GM13977 (cell line): ENCODE measurements at regions not wholly inside any gene's neighbourhood (a gene's known extent, or its start where the extent isn't known, plus 50 kb on each side); places are given as distances from the start of the nearest gene placed in this dataset.

Experiments used
- DNase-seq: peaks from one replicate; pipeline ENCODE4 v3.0.0; 2012; ENCODE audit warnings: low spot score
- CTCF ChIP-seq: IDR thresholded peaks from 2 replicates; pipeline ENCODE4 v1.5.1; 2012; ENCODE audit warnings: mild to moderate bottlenecking, control low read depth; ENCODE audit not compliant: insufficient read depth; ENCODE audit errors: extremely low read depth, missing control alignments
- in situ Hi-C: fragments of 300-500 bp; cut with MboI; formaldehyde crosslinking; loops from one replicate; pipeline ENCODE4 v1.12.0; 2022; ENCODE audit warnings: low sequenced_read_pairs, low pct_unique_long_range_greater_than_20kb, mixed read lengths, inconsistent platforms; ENCODE audit not compliant: unreplicated experiment

DNA sequence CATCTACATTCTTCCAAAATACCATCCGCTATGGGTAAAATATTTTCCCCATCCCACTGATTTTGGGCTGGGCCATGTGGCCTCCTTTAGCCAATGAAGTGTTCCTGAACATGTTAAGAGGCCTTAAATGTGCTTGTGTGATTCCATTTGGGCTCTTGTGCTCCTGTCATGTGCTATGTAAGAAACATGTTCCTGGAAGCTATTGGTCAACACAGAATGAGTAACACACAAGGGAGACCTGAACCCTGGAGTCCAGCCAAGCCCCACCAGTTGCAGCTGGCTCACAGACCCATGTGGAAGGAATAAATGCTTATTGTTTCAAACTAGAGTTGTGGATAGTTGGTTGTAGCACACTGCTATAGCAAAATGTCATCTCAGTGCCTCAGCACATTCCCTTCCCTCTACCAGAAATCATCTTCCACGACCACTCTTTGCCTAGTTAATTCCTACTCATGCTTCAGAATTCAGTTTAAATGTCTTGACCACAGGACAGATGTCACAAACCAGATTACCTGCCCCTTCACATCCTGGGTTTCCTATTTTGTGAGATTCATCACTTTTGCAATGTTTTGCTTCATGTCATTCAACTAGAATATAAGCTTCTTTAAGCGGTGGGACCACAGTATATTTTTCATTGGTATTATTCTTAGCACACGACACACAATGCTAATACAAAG lies 217.3 kb upstream of the EEA1 start:
- DNase-seq: no peak
- in situ Hi-C loops: no loop called here

GRCh38 chr12:93146970-93147369 lies 217.9 kb upstream of the EEA1 start:
- no peak for TF ChIP-seq CTCF
- no peak for DNase-seq
- in situ Hi-C loops: no loop called here

More for the DNA sequence above, 217.3 kb upstream of the EEA1 start:
- no peak for TF ChIP-seq CTCF

- in situ Hi-C loops: no loop called here
- no peak for DNase-seq
- TF ChIP-seq CTCF: no peak
Measured at GRCh38 chr12:93148412-93148811, 219.3 kb upstream of the EEA1 start.

DNA sequence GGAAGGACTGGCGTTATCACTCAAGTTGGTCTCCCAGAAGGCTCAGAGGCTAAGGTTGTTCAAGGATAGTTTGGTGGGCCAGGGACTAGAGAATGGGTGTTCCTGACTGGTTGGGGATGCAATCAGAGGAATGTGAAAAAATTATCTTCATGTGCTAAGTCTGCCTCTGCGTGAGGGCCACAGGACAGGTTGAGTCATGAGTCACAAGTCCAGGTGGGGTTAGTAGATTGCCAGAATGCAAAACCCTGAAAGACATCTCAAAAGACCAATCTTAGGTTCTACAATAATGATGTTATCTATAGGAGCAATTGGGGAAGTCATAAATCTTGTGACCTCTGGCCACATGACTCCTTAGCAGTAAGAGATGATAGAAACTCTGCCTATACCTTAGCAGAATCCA lies 220.1 kb upstream of the EEA1 start:
- in situ Hi-C loops: no loop called here
- no peak for TF ChIP-seq CTCF
- DNase-seq: no peak

DNA sequence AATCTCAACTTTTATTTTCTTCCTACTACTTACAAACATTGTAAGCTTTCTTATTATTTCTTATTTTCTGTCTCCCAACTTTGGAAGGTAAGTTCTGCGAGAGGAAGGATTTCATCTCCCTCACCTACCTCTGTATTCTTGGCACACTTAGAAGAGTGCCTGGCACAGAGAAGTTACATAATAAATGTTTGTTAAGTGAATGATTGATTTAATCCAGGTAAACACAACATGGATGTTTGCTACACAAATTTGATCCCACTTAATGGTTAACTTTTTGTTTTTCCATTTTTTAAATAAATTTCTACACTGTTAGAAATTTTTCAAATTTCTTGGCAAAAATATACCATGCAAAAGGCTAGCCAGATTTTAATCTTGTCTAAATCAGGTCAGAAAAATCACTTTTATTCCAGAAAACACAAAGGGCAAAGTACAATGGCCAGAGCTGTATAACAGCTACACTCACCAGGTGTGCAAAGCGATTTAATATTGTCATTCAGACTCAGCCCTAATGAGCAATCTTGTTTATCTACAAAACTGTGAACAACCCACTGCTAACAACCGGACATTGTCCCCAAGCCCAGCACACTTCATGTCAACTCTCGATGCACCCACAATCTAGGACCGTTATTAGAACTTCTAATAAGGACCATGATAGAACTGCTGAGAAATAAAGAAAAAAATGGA lies 222.1 kb upstream of the EEA1 start:
- TF ChIP-seq CTCF: no peak
- in situ Hi-C loops: no loop called here
- DNase-seq: no peak

- DNase-seq: no peak
- TF ChIP-seq CTCF: no peak
- in situ Hi-C loops: no loop called here
Measured at GRCh38 chr12:93152617-93153016, 223.5 kb upstream of the EEA1 start.
